K562 (cell line): ENCODE measurements at regions not wholly inside any gene's neighbourhood (a gene's known extent, or its start where the extent isn't known, plus 50 kb on each side); places are given as distances from the start of the nearest gene placed in this dataset.

Source experiments
- ATAC-seq: fragments of 200-7000 bp; cut with Tn5 transposase; 3 replicates; pipeline ENCODE4 v1.9.1; 2020; ENCODE audit warnings: moderate library complexity
- BruUV-seq: library from RNA; stranded (reverse); fragments of 400-500 nt; replicated peaks from 2 replicates; lab custom pipeline; 2021; lab: Mats Ljungman, UMichigan
- CTCF ChIA-PET: fragments of 300-600 bp; formaldehyde crosslinking; extraction: SDS; loops from one replicate; lab custom pipeline; 2021; ENCODE audit warnings: low intra/inter-chr PET ratio; lab: Yijun Ruan, JAX
- POLR2A ChIA-PET: fragments of 300-600, 350-650 bp; sonication (Branson Sonifier 250); formaldehyde crosslinking; extraction: SDS; loops from one replicate; lab custom pipeline; 2021; ENCODE audit warnings: antibody characterized with exemption, inconsistent platforms; lab: Yijun Ruan, JAX
- DNase-seq, 4 experiments: peaks; one replicate each; pipeline versions ENCODE4 v3.0.0 to v3.0.0-alpha.2; 2011 to 2018; ENCODE audit warnings: low spot score in 3 of 4, mixed read lengths in 3 of 4; ENCODE audit errors: extremely low read depth in 1 of 4
- FAIRE-seq: peaks from 2 replicates; lab custom pipeline; 2011; peaks lifted over from hg19 to GRCh38; lab: Jason Lieb, UNC
- H2AFZ ChIP-seq: 2 replicates; pipeline ENCODE4 v1.6.0; 2011; ENCODE audit warnings: low read depth, low read length, control low read depth, inconsistent platforms
- H3K27ac ChIP-seq: fragments of 200-600 bp; 3 replicates; pipeline ENCODE4 v1.8.0; 2011; ENCODE audit warnings: low read depth, mild to moderate bottlenecking, control low read depth, inconsistent platforms, low read length, moderate library complexity, mixed read lengths; ENCODE audit errors: extremely low read depth
- H3K27me3 ChIP-seq, 2 experiments: fragments of 300-600 bp in 1 of 2; 2 replicates in 1 of 2; 3 replicates in 1 of 2; pipeline versions ENCODE4 v1.6.0 to v1.8.0; 2011; ENCODE audit warnings: inconsistent platforms in 2 of 2, low read length in 2 of 2, mild to moderate bottlenecking in 1 of 2, mixed read lengths in 1 of 2, moderate library complexity in 1 of 2; ENCODE audit not compliant: control insufficient read depth in 2 of 2, insufficient read depth in 2 of 2
- H3K36me3 ChIP-seq: fragments of 300-600 bp; 3 replicates; pipeline ENCODE4 v1.8.0; 2011; ENCODE audit warnings: mild to moderate bottlenecking, low read length, inconsistent platforms; ENCODE audit not compliant: control insufficient read depth, insufficient read depth
- H3K4me1 ChIP-seq, 2 experiments: fragments of 200-600 bp in 1 of 2; replicated peaks in 1 of 2; 2 replicates in 1 of 2; 3 replicates in 1 of 2; pipeline versions ENCODE4 v1.5.1 to v1.8.0; 2011; ENCODE audit warnings: inconsistent platforms in 2 of 2, low read length in 2 of 2, mild to moderate bottlenecking in 1 of 2, mixed read lengths in 1 of 2, moderate library complexity in 1 of 2; ENCODE audit not compliant: control insufficient read depth in 2 of 2, insufficient read depth in 2 of 2
- H3K4me2 ChIP-seq: 2 replicates; pipeline ENCODE4 v1.6.1; 2011; ENCODE audit warnings: low read length, control low read depth, inconsistent platforms, mixed read lengths; ENCODE audit not compliant: insufficient read depth
- H3K4me3 ChIP-seq: fragments of 200-600 bp; sonication (generic), shearing (Covaris generic); 2 replicates; pipeline ENCODE4 v1.5.1; 2016; ENCODE audit warnings: control low read depth, inconsistent platforms
- H3K79me2 ChIP-seq: fragments of 200-600 bp; 3 replicates; pipeline ENCODE4 v1.8.0; 2011; ENCODE audit warnings: low read length, inconsistent platforms; ENCODE audit not compliant: control insufficient read depth, insufficient read depth
- H3K9ac ChIP-seq, 2 experiments: 2 replicates each; pipeline versions ENCODE4 v1.6.0 to v1.6.1; 2011; ENCODE audit warnings: low read depth in 2 of 2, low read length in 2 of 2, control low read depth in 1 of 2, inconsistent platforms in 1 of 2, mild to moderate bottlenecking in 1 of 2, mixed read lengths in 1 of 2; ENCODE audit not compliant: insufficient read depth in 1 of 2
- H3K9me1 ChIP-seq: one replicate; pipeline ENCODE4 v1.6.0; 2011; ENCODE audit warnings: inconsistent platforms, mild to moderate bottlenecking, low read length, moderate library complexity; ENCODE audit not compliant: control insufficient read depth, insufficient read depth
- H3K9me3 ChIP-seq: replicated peaks from 2 replicates; pipeline ENCODE4 v1.5.1; 2011; ENCODE audit warnings: low read depth, low read length, inconsistent platforms; ENCODE audit not compliant: control insufficient read depth, insufficient read depth
- H4K20me1 ChIP-seq: replicated peaks from 2 replicates; pipeline ENCODE4 v1.6.1; 2011; ENCODE audit warnings: low read length, inconsistent platforms, mixed read lengths; ENCODE audit not compliant: control insufficient read depth, insufficient read depth
- PHF21A ChIP-seq: fragments of 450-650 bp; IDR thresholded peaks from 2 replicates; pipeline ENCODE4 v1.6.1; 2017; ENCODE audit warnings: low read depth, borderline replicate concordance
- RBM34 ChIP-seq: fragments of 200-400 bp; formaldehyde crosslinking; IDR thresholded peaks from 2 replicates; pipeline ENCODE4 v1.6.1; 2018; ENCODE audit warnings: low read length, borderline replicate concordance; ENCODE audit not compliant: insufficient read depth
- ZBED1 ChIP-seq: IDR thresholded peaks from 2 replicates; pipeline ENCODE4 v1.6.1; 2014
- WGBS: fragments of 100-300 bp; shearing (Covaris generic); methylation state at CpG from one replicate; pipeline ENCODE4 v1.1.6; 2016; ENCODE audit warnings: low coverage, mixed read lengths; ENCODE audit not compliant: insufficient coverage; ENCODE audit errors: missing lambda C conversion rate; 5-methylcytosine and 5-hydroxymethylcytosine counted together
- in situ Hi-C: fragments of 300-500 bp; cut with MboI; formaldehyde crosslinking; loops from 4 replicates; pipeline ENCODE4 v1.15.0; 2018; ENCODE audit warnings: inconsistent platforms, mixed read lengths
- intact Hi-C: fragments of 100-400 bp; cut with micrococcal nuclease; formaldehyde crosslinking; loops from 2 replicates; pipeline ENCODE4 v1.14.2; 2022
- TF ChIP-seq, protein P1 (sequence below): fragments of 250-450 bp; sonication (Bioruptor Pico); IDR thresholded peaks from 2 replicates; pipeline ENCODE4 v1.4.0; 2020; ENCODE audit warnings: borderline replicate concordance

DNA sequence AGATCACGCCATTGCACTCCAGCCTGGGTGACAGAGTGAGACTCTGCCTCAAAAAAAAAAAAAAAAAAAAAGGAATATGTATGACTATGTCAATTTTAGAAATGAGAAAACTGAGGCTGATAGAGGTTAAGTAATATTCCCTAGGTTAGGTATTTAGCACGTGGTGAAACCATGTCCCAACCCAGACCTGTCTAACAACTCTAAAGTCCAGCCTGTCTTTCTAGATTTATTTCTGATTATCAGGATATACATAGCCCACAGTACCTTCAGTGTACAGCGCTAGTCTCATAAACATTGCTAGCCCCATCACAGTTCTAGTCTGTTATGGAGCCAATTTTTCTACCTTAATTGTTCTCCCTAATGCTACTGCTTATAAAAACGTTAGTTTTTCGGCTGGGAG lies 88.4 kb upstream of the RAP2B start:
- CTCF ChIA-PET, result no interaction called here
- Histone ChIP-seq H3K4me3 (no peak overlapping the region), H3K36me3 (no peaks in the 10 kb centered on the region), H4K20me1 (no peaks in the 10 kb centered on the region), H3K4me2 (no peak overlapping the region), H3K79me2 (no peaks in the 10 kb centered on the region), H3K27ac (no peak overlapping the region), H3K4me1 (peaks cover 5 to 31% of the 10 kb centered on the region in 2 experiments), H3K9ac (no peak overlapping the region), H2AFZ (peak overlapping the region; percentile 44; the same call in 1 of the 2 replicates), H3K9me3 (no peaks in the 10 kb centered on the region; the same call in 1 of the 2 replicates), H3K27me3 (no peaks in the 10 kb centered on the region), H3K9me1 (no peaks in the 10 kb centered on the region)
- TF ChIP-seq ZBED1 (no peak), RBM34 (no peak), PHF21A (no peak)
- TF ChIP-seq, protein P1, sequence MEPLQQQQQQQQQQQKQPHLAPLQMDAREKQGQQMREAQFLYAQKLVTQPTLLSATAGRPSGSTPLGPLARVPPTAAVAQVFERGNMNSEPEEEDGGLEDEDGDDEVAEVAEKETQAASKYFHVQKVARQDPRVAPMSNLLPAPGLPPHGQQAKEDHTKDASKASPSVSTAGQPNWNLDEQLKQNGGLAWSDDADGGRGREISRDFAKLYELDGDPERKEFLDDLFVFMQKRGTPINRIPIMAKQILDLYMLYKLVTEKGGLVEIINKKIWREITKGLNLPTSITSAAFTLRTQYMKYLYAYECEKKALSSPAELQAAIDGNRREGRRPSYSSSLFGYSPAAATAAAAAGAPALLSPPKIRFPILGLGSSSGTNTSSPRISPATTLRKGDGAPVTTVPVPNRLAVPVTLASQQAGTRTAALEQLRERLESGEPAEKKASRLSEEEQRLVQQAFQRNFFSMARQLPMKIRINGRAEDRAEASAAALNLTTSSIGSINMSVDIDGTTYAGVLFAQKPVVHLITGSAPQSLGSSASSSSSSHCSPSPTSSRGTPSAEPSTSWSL (CRISPR knock-in tag), result no peak
- FAIRE-seq (no peak), ATAC-seq (0 out of 3 replicates have a peak, but pooled peaks have one; percentile 12), DNase-seq (no peak)
- in situ Hi-C loops (no loop called here), intact Hi-C loops (no loop called here)
- BruUV-seq, result no TSS peak
- POLR2A ChIA-PET, result interaction anchor here (0.9 kb wide), 1 partner anchor 14 kb away, joined by 3 read pairs; no protein-coding TSS in a partner anchor
- 49% methylated on average over 5 of the region's 5 CpGs for WGBS
